Peyer's patch (tissue), 4 donors: ENCODE measurements at regions not wholly inside any gene's neighbourhood (a gene's known extent, or its start where the extent isn't known, plus 50 kb on each side); places are given as distances from the start of the nearest gene placed in this dataset.

Source experiments
- DNase-seq, 3 donors: peaks; one replicate each; pipeline ENCODE4 v3.0.0-alpha.2; 2017 to 2019
- H3K27ac ChIP-seq, 4 donors: fragments of 200-600 bp; sonication (generic); one replicate each; pipeline ENCODE4 v1.5.1; 2016 to 2019
- H3K27me3 ChIP-seq, 2 donors: fragments of 200-600 bp; sonication (generic); one replicate each; pipeline ENCODE4 v1.5.1; 2019
- H3K36me3 ChIP-seq, 3 donors: fragments of 200-600 bp; sonication (generic); one replicate each; pipeline ENCODE4 v1.5.1; 2016 to 2019
- H3K4me1 ChIP-seq, 4 donors: fragments of 200-600 bp; sonication (generic); one replicate each; pipeline ENCODE4 v1.5.1; 2016 to 2019
- H3K4me3 ChIP-seq, 4 donors: fragments of 200-600 bp; sonication (generic); 1 replicate in 3 of 4; 2 replicates in 1 of 4; pipeline ENCODE4 v1.5.1; 2016 to 2019; ENCODE audit warnings: mild to moderate bottlenecking in 1 of 4
- H3K9me3 ChIP-seq, 4 donors: fragments of 200-600 bp; sonication (generic); one replicate each; pipeline ENCODE4 v1.5.1; 2016 to 2019; ENCODE audit warnings: mild to moderate bottlenecking in 1 of 4
- CTCF ChIP-seq, 6 experiments: fragments of 450-650 bp in 4 of 6; fragments of 200-600 bp in 2 of 6; sonication (generic) in 1 of 6; IDR thresholded peaks; one replicate each; pipeline ENCODE4 v1.5.1; 2017 to 2019; ENCODE audit warnings: antibody characterized with exemption in 6 of 6, mild to moderate bottlenecking in 3 of 6, moderate library complexity in 1 of 6
- POLR2A ChIP-seq, 2 donors: fragments of 450-650 bp; IDR thresholded peaks; one replicate each; pipeline ENCODE4 v1.5.1; 2017; ENCODE audit warnings: antibody characterized with exemption in 2 of 2, mild to moderate bottlenecking in 2 of 2, moderate library complexity in 2 of 2

GRCh38 chr3:135352213-135352612, 557.2 kb downstream of the EPHB1 start:
- no peak overlapping the region for H3K27ac ChIP-seq
- H3K9me3 ChIP-seq: no peaks in the 10 kb centered on the region
- H3K27me3 ChIP-seq: no peaks in the 10 kb centered on the region
- TF ChIP-seq CTCF (IDR thresholded peaks at IDR 0.05) (no peak), POLR2A (IDR thresholded peaks at IDR 0.05) (no peak)
- no peak overlapping the region for H3K4me3 ChIP-seq
- H3K36me3 ChIP-seq: no peaks in the 10 kb centered on the region
- no peaks in the 10 kb centered on the region for H3K4me1 ChIP-seq
- no peak for DNase-seq

- no peak for DNase-seq
- Histone ChIP-seq H3K27me3 (no peaks in the 10 kb centered on the region), H3K4me1 (no peaks in the 10 kb centered on the region), H3K27ac (no peak overlapping the region), H3K36me3 (no peaks in the 10 kb centered on the region), H3K4me3 (no peak overlapping the region), H3K9me3 (no peaks in the 10 kb centered on the region)
- TF ChIP-seq POLR2A (IDR thresholded peaks at IDR 0.05) (no peak), CTCF (IDR thresholded peaks at IDR 0.05) (no peak)
Observed at GRCh38 chr3:135362889-135363288, 567.8 kb downstream of the EPHB1 start.

- Histone ChIP-seq H3K4me1 (no peaks in the 10 kb centered on the region), H3K4me3 (no peak overlapping the region), H3K9me3 (no peaks in the 10 kb centered on the region), H3K27me3 (no peaks in the 10 kb centered on the region), H3K36me3 (no peaks in the 10 kb centered on the region), H3K27ac (no peak overlapping the region)
- TF ChIP-seq CTCF (IDR thresholded peaks at IDR 0.05): no peak
- TF ChIP-seq POLR2A (IDR thresholded peaks at IDR 0.05): no peak
- DNase-seq: no peak
Observed at GRCh38 chr3:135364676-135365075, 569.6 kb downstream of the EPHB1 start.

- Histone ChIP-seq H3K36me3 (no peaks in the 10 kb centered on the region), H3K4me1 (no peaks in the 10 kb centered on the region)
Observed at GRCh38 chr3:135366816-135367215, 571.8 kb downstream of the EPHB1 start.

GRCh38 chr3:135368316-135368715, 573.3 kb downstream of the EPHB1 start:
- H3K4me1 ChIP-seq: no peaks in the 10 kb centered on the region
- no peak overlapping the region for H3K4me3 ChIP-seq
- no peak for DNase-seq
- no peaks in the 10 kb centered on the region for H3K9me3 ChIP-seq
- H3K36me3 ChIP-seq: no peaks in the 10 kb centered on the region
- H3K27me3 ChIP-seq: no peaks in the 10 kb centered on the region
- no peak overlapping the region for H3K27ac ChIP-seq
- TF ChIP-seq POLR2A (IDR thresholded peaks at IDR 0.05) (no peak), CTCF (IDR thresholded peaks at IDR 0.05) (no peak)

More at GRCh38 chr3:135366816-135367215, 571.8 kb downstream of the EPHB1 start:
- TF ChIP-seq CTCF (IDR thresholded peaks at IDR 0.05) (no peak), POLR2A (IDR thresholded peaks at IDR 0.05) (no peak)
- no peak overlapping the region for H3K4me3 ChIP-seq
- no peak overlapping the region for H3K27ac ChIP-seq
- no peaks in the 10 kb centered on the region for H3K27me3 ChIP-seq
- no peak for DNase-seq
- no peaks in the 10 kb centered on the region for H3K9me3 ChIP-seq

GRCh38 chr3:135368781-135369180, 573.7 kb downstream of the EPHB1 start:
- DNase-seq: no peak
- no peak overlapping the region for H3K27ac ChIP-seq

More at GRCh38 chr3:135368781-135369180, 573.7 kb downstream of the EPHB1 start:
- no peaks in the 10 kb centered on the region for H3K27me3 ChIP-seq
- no peaks in the 10 kb centered on the region for H3K36me3 ChIP-seq
- H3K9me3 ChIP-seq: no peaks in the 10 kb centered on the region
- no peak overlapping the region for H3K4me3 ChIP-seq
- no peaks in the 10 kb centered on the region for H3K4me1 ChIP-seq
- TF ChIP-seq POLR2A (IDR thresholded peaks at IDR 0.05) (no peak), CTCF (IDR thresholded peaks at IDR 0.05) (no peak)
